ENCODE measurements at regions not wholly inside any gene's neighbourhood (a gene's known extent, or its start where the extent isn't known, plus 50 kb on each side); places are given as distances from the start of the nearest gene placed in this dataset.

GRCh38 chr1:118322331-118322730 lies 137.3 kb upstream of the SPAG17 start:
- 69 to 80% methylated on average over 3 of the region's 3 CpGs for WGBS, 2 donors
- no peak overlapping the region for H3K4me3 ChIP-seq (ENCODE audit: low read depth, poor library complexity, severe bottlenecking)
- DNase-seq (ENCODE audit: low spot score in 2 of 2) = no peak
- intact Hi-C loops (cut with DNase I; ENCODE audit: low total_unique reads) = no loop called here
- no peak for TF ChIP-seq POLR2A (IDR thresholded peaks at IDR 0.05)

GRCh38 chr1:118321840-118322239 lies 136.8 kb upstream of the SPAG17 start:
- TF ChIP-seq CTCF (IDR thresholded peaks at IDR 0.05) (no peak), POLR2A (IDR thresholded peaks at IDR 0.05) (no peak)
- DNase-seq (ENCODE audit: low spot score in 2 of 2) = no peak
- intact Hi-C loops (cut with DNase I; ENCODE audit: low total_unique reads) = no loop called here
- H3K4me3 ChIP-seq (ENCODE audit: low read depth, poor library complexity, severe bottlenecking) = no peak overlapping the region
- WGBS, 2 donors = 60 to 64% methylated on average over 6 of the region's 6 CpGs

GRCh38 chr1:118317842-118318614 lies 133.0 kb upstream of the SPAG17 start:
- 46 to 48% methylated on average over 6 of the region's 6 CpGs for WGBS, 2 donors
- intact Hi-C loops (cut with DNase I; ENCODE audit: low total_unique reads) = no loop called here
- DNase-seq (ENCODE audit: low spot score in 2 of 2) = no peak
- TF ChIP-seq CTCF (IDR thresholded peaks at IDR 0.05) (no peak), POLR2A (IDR thresholded peaks at IDR 0.05) (no peak)
- no peak overlapping the region for H3K4me3 ChIP-seq (ENCODE audit: low read depth, poor library complexity, severe bottlenecking)

- TF ChIP-seq CTCF (IDR thresholded peaks at IDR 0.05) (no peak), POLR2A (IDR thresholded peaks at IDR 0.05) (no peak)
- intact Hi-C loops (cut with DNase I; ENCODE audit: low total_unique reads) = no loop called here
- no peak for DNase-seq (ENCODE audit: low spot score in 2 of 2)
- WGBS, 2 donors = 58 to 60% methylated on average over 4 of the region's 4 CpGs
- no peak overlapping the region for H3K4me3 ChIP-seq (ENCODE audit: low read depth, poor library complexity, severe bottlenecking)
Observed at GRCh38 chr1:118306851-118307250, 121.8 kb upstream of the SPAG17 start.

- 41 to 48% methylated on average over 4 of the region's 4 CpGs for WGBS, 2 donors
- H3K4me3 ChIP-seq (ENCODE audit: low read depth, poor library complexity, severe bottlenecking) = no peak overlapping the region
- DNase-seq (ENCODE audit: low spot score in 2 of 2) = no peak
- intact Hi-C loops (cut with DNase I; ENCODE audit: low total_unique reads) = no loop called here
- no peak for TF ChIP-seq POLR2A (IDR thresholded peaks at IDR 0.05)
- TF ChIP-seq CTCF (IDR thresholded peaks at IDR 0.05) = no peak
Observed at GRCh38 chr1:118304722-118305359, 119.8 kb upstream of the SPAG17 start.

GRCh38 chr1:118303534-118303933 lies 118.5 kb upstream of the SPAG17 start:
- no peak for DNase-seq (ENCODE audit: low spot score in 2 of 2)
- TF ChIP-seq POLR2A (IDR thresholded peaks at IDR 0.05) = no peak
- WGBS, 2 donors = 57 to 67% methylated on average over 4 of the region's 4 CpGs
- intact Hi-C loops (cut with DNase I; ENCODE audit: low total_unique reads) = no loop called here
- no peak overlapping the region for H3K4me3 ChIP-seq (ENCODE audit: low read depth, poor library complexity, severe bottlenecking)

- TF ChIP-seq POLR2A (IDR thresholded peaks at IDR 0.05) = no peak
- no peak for TF ChIP-seq CTCF (IDR thresholded peaks at IDR 0.05)
- no peak overlapping the region for H3K4me3 ChIP-seq (ENCODE audit: low read depth, poor library complexity, severe bottlenecking)
- DNase-seq (ENCODE audit: low spot score in 2 of 2) = no peak
- intact Hi-C loops (cut with DNase I; ENCODE audit: low total_unique reads) = no loop called here
Observed at GRCh38 chr1:118303064-118303463, 118.0 kb upstream of the SPAG17 start.

All from lower leg skin (tissue), 4 donors.